Frontal cortex (tissue), 3 donors: ENCODE measurements at regions not wholly inside any gene's neighbourhood (a gene's known extent, or its start where the extent isn't known, plus 50 kb on each side); places are given as distances from the start of the nearest gene placed in this dataset.

Source experiments
- DNase-seq, 2 donors: peaks; one replicate each; pipeline ENCODE4 v3.0.0; 2012; ENCODE audit warnings: low spot score in 2 of 2
- FAIRE-seq: peaks from 2 replicates; lab custom pipeline; 2012; peaks lifted over from hg19 to GRCh38; lab: Jason Lieb, UNC
- donor health status: control.
- donor health status: control.
- donor health status: control.

- DNase-seq (no peak), FAIRE-seq (no peak)
Measured at GRCh38 chr6:101003075-101003474, 121.9 kb upstream of the ASCC3 start.

- FAIRE-seq (no peak), DNase-seq (no peak)
Measured at GRCh38 chr6:101011186-101011585, 130.1 kb upstream of the ASCC3 start.

DNA sequence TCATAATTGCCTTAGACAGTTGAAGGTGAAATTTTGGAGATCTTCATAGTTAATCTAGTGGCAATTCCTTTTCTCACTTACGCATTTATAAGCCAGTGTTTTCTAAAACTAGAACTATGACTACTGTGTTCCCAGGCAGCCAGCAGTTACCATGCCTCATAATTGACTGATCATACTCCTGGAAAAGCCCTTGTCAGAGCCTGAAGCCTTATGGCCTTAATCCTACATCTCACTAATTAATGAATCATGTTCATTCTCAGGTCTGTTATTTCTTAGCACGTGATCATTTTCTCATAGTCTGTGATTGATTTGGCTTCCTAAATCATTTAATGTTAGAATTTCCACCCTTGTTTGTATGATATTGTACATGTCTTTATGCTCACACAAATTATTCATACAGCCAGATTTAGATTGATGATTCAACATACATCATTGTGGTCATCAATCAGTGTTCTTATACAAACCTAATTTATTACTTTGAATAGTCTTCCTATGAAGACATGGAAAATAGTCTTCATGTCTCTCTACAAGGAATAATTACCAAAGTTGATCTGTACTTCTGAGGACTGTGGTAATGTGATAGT is 132.6 kb upstream of the ASCC3 start:
- FAIRE-seq = no peak

DNA sequence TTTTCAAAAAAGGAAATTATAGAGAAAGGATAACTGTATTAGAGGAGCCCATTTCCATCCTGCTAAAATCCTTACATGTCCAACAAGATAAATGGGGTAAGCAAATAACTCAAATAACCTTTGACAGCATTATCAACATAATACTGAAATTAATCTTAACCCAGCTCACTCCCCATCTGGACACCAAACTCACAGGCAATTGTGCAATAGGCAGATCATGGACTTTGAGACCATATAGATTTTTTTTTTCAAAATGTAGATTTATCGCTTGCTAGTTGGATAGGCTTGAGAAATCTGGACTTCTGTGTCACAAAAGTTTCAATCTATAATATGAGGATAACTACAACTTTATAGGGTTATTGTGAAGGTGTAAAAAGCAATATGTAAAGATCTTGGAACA is 134.4 kb upstream of the ASCC3 start:
- no peak for DNase-seq
- no peak for FAIRE-seq

More for the DNA sequence above, 132.6 kb upstream of the ASCC3 start:
- no peak for DNase-seq

GRCh38 chr6:101016163-101016562 is 135.0 kb upstream of the ASCC3 start:
- no peak for FAIRE-seq

GRCh38 chr6:101018157-101018556 is 137.0 kb upstream of the ASCC3 start:
- no peak for FAIRE-seq

More at GRCh38 chr6:101016163-101016562, 135.0 kb upstream of the ASCC3 start:
- DNase-seq = no peak

DNA sequence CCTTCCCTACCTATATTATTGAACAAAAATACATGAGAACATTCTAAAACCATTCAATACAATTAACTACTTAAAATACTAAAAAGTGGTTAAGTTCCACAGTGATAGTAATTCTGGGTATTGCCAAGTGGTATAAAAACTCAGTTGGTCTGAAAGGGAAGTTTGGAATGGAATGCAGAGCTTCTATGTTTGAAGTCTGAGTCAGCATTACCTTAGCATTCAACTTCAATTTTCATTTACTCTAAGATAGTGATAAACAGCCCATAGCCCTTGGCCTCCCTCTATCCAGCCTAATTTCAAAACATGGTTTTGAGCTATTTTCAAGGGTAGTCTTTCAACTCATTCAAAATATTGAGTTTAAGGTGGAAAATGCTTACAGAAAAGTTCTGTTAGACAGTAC is 140.4 kb upstream of the ASCC3 start:
- FAIRE-seq (no peak), DNase-seq (no peak)

More at GRCh38 chr6:101018157-101018556, 137.0 kb upstream of the ASCC3 start:
- no peak for DNase-seq

- no peak for FAIRE-seq
- DNase-seq = no peak
Measured at GRCh38 chr6:101042966-101043365, 161.8 kb upstream of the ASCC3 start.

- FAIRE-seq = no peak
- no peak for DNase-seq
Measured at GRCh38 chr6:101058296-101058695, 177.2 kb upstream of the ASCC3 start.

- FAIRE-seq (no peak), DNase-seq (no peak)
Measured at GRCh38 chr6:101066481-101066880, 185.4 kb upstream of the ASCC3 start.

GRCh38 chr6:101069191-101069795 is 188.2 kb upstream of the ASCC3 start:
- FAIRE-seq (no peak), DNase-seq (no peak)

DNA sequence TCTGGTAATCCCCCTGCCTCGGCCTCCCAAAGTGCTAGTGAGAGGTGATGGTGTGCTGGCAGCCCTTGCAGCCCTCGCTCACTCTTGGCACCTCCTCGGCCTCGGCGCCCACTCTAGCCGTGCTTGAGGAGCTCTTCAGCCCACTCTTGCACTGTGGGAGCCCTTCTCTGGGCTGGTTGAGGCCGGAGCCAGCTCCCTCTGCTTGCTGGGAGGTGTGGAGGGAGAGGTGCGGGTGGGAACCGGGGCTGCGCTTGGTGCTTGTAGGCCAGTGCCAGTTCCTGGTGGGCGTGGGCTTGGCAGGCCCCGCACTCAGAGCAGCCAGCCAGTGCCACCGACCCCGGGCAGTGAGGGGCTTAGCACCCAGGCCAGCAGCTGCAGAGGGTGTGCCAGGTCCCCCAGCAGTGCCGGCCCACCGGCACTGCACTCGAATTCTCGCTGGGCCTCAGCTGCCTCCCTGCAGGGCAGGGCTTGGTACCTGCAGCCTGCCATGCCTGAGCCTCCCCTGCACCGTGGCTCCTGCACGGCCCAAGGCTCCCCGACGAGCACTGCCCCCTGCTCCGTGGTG is 189.0 kb upstream of the ASCC3 start:
- no peak for FAIRE-seq
- no peak for DNase-seq

GRCh38 chr6:101077344-101077743 is 196.2 kb upstream of the ASCC3 start:
- FAIRE-seq = no peak
- DNase-seq = no peak

GRCh38 chr6:101079696-101080270 is 198.7 kb upstream of the ASCC3 start:
- no peak for DNase-seq
- FAIRE-seq = no peak

GRCh38 chr6:101080597-101080996 is 199.5 kb upstream of the ASCC3 start:
- FAIRE-seq (no peak), DNase-seq (no peak)

DNA sequence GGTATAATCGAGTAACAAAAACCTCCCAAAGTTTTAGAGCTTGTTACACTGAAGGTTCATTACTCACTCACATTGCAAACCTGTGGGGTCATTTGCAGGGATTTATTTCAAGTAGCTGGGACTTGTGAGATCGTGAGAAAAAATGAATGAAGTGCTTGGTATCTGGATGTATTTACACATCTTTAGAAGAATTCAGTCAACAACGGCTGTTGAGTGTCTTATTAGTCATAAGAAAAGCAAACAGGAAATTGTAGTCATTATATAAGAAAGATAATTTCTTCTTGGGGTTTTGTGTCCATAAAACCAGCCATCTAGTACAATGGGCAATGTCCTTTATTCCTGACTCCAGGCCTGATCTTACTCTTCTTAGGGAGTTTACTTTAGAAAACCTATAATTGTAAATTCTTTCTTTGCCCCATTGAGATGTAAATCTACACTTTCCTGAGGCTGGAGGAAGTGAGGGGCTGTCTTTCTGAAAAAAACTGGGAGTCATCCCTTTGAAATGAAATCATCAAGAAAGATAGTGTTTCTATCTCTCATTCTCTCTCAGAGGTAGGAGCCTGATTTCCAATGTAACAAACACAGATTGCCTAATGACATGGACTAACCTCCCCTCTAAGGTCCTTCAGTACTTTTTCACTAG is 202.5 kb upstream of the ASCC3 start:
- FAIRE-seq (no peak), DNase-seq (no peak)

GRCh38 chr6:101085327-101085726 is 204.2 kb upstream of the ASCC3 start:
- FAIRE-seq (no peak), DNase-seq (no peak)

GRCh38 chr6:101086473-101086872 is 205.3 kb upstream of the ASCC3 start:
- DNase-seq = no peak
- no peak for FAIRE-seq

- no peak for FAIRE-seq
- no peak for DNase-seq
Measured at GRCh38 chr6:101088594-101088993, 207.5 kb upstream of the ASCC3 start.

- DNase-seq (no peak), FAIRE-seq (no peak)
Measured at GRCh38 chr6:101089640-101090039, 208.5 kb upstream of the ASCC3 start.

DNA sequence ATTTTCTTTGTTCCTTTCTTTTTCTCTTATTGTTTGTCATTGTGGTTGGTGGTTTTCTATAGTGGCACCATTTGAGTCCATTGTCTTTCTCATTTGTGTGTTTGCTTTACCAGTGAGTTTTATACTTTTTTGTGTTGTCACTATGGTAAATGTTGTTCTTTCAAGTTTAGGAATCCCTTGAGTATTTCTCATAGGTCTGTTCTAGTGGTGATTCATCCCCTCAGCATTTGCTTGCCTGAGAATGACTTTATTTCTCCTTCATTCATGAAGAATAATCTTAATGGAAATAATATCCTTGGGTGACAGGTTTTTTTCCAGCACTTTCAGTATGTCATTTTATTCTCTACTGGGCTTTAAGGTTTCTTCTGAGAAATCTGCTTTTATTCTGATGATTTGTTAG is 209.2 kb upstream of the ASCC3 start:
- DNase-seq = no peak
- no peak for FAIRE-seq
